ENCODE measurements at regions not wholly inside any gene's neighbourhood (a gene's known extent, or its start where the extent isn't known, plus 50 kb on each side); places are given as distances from the start of the nearest gene placed in this dataset.
"Not testable (repeated sequence)": the region's sequence is repeated elsewhere in the genome, so short reads cannot be mapped to it uniquely, and the experiment has no call there.

- H3K27ac ChIP-seq (ENCODE audit: low read depth, low read length) = no peak overlapping the region
- H3K27me3 ChIP-seq (ENCODE audit: control insufficient read depth, insufficient read depth, low read length, poor library complexity, severe bottlenecking) = no peaks in the 10 kb centered on the region
- no peak overlapping the region for H3K4me3 Mint-ChIP-seq
- no peaks in the 10 kb centered on the region for H3K36me3 Mint-ChIP-seq (ENCODE audit: low read depth)
- DNase-seq = no peak
- no peak overlapping the region for H3K4me3 ChIP-seq (ENCODE audit: low read length)
- H3K4me1 ChIP-seq (ENCODE audit: control insufficient read depth, insufficient read depth, low read length) = no peaks in the 10 kb centered on the region
- H3K9me3 ChIP-seq (ENCODE audit: control insufficient read depth, low read length) = no peaks in the 10 kb centered on the region
- H3K4me1 Mint-ChIP-seq = peaks cover 9% of the 10 kb centered on the region
- H3K27me3 Mint-ChIP-seq (ENCODE audit: insufficient read depth) = no peaks in the 10 kb centered on the region
- no peak for TF ChIP-seq CTCF (conservative IDR thresholded peaks at IDR 0.05)
- no peaks in the 10 kb centered on the region for H3K36me3 ChIP-seq (ENCODE audit: control insufficient read depth, insufficient read depth, low read length)
- 89 to 97% methylated on average over 3 to 9 of the region's 9 CpGs for WGBS, 2 experiments (ENCODE audit: insufficient coverage in 1 of 2, insufficient read length in 1 of 2)
- H3K9me3 Mint-ChIP-seq = no peaks in the 10 kb centered on the region
- no peak overlapping the region for H3K27ac Mint-ChIP-seq
- no peak overlapping the region for H3K9ac ChIP-seq (ENCODE audit: extremely low read depth, low read length, poor library complexity, severe bottlenecking)
Measured at GRCh38 chr7:32659853-32660252, 164.6 kb downstream of the AVL9 start.

DNA sequence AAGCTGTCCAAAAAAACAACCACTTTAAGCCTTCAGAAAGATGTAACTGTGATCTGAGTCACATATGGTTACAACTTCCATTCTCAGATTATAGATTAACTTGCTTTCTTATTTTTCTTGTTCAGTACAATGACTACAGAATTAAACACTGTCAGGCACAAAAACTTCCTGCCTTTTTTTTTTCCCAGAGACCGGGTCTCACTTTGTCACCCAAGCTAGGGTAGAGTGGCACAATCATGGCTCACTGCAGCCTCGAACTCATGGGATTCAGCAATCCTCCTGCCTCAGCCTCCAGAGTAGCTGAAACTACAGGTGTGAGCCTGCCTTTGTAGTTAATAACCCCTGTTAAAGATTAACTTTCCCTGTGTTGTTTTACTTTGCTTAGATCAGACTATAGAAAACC, 163.2 kb downstream of the AVL9 start:
- no peak for DNase-seq
- Histone ChIP-seq H3K27me3 (ENCODE audit: control insufficient read depth, insufficient read depth, low read length, poor library complexity, severe bottlenecking) (no peaks in the 10 kb centered on the region), H3K9ac (ENCODE audit: extremely low read depth, low read length, poor library complexity, severe bottlenecking) (no peak overlapping the region), H3K9me3 (ENCODE audit: control insufficient read depth, low read length) (no peaks in the 10 kb centered on the region), H3K27ac (ENCODE audit: low read depth, low read length) (no peak overlapping the region), H3K36me3 (ENCODE audit: control insufficient read depth, insufficient read depth, low read length) (no peaks in the 10 kb centered on the region), H3K4me3 (ENCODE audit: low read length) (no peak overlapping the region), H3K4me1 (ENCODE audit: control insufficient read depth, insufficient read depth, low read length) (no peaks in the 10 kb centered on the region)
- no peak overlapping the region for H3K27ac Mint-ChIP-seq
- H3K9me3 Mint-ChIP-seq = no peaks in the 10 kb centered on the region
- no peaks in the 10 kb centered on the region for H3K27me3 Mint-ChIP-seq (ENCODE audit: insufficient read depth)
- 86 to 100% methylated on average over 2 of the region's 2 CpGs for WGBS, 2 experiments (ENCODE audit: insufficient coverage in 1 of 2, insufficient read length in 1 of 2)
- no peak overlapping the region for H3K4me3 Mint-ChIP-seq
- no peaks in the 10 kb centered on the region for H3K36me3 Mint-ChIP-seq (ENCODE audit: low read depth)
- no peak for TF ChIP-seq CTCF (conservative IDR thresholded peaks at IDR 0.05)
- H3K4me1 Mint-ChIP-seq = peaks cover 7% of the 10 kb centered on the region

DNA sequence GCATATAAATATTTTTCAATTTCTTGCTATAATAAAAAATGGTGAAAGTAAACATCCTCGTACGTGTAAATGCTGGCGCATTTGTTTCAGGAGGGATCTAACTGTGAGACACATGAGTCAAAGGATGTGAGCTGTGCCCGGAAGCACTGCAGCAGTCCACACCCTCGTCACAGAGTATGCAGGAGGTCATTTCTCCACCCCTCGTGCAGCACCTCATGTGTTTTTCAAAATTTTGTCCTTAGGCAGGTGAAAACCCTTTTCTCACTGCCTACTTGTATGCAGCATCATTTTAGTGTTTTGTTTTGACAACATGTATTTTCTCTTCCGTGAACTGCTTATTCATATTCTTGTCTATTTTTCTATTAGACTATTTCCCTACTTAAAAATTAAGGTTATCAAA, 162.7 kb downstream of the AVL9 start:
- no peak for TF ChIP-seq CTCF (conservative IDR thresholded peaks at IDR 0.05)
- Histone ChIP-seq H3K9me3 (ENCODE audit: control insufficient read depth, low read length) (no peaks in the 10 kb centered on the region), H3K9ac (ENCODE audit: extremely low read depth, low read length, poor library complexity, severe bottlenecking) (no peak overlapping the region), H3K27ac (ENCODE audit: low read depth, low read length) (no peak overlapping the region), H3K4me1 (ENCODE audit: control insufficient read depth, insufficient read depth, low read length) (no peaks in the 10 kb centered on the region), H3K4me3 (ENCODE audit: low read length) (no peak overlapping the region), H3K36me3 (ENCODE audit: control insufficient read depth, insufficient read depth, low read length) (no peaks in the 10 kb centered on the region), H3K27me3 (ENCODE audit: control insufficient read depth, insufficient read depth, low read length, poor library complexity, severe bottlenecking) (no peaks in the 10 kb centered on the region)
- peaks cover 5% of the 10 kb centered on the region for H3K4me1 Mint-ChIP-seq
- H3K36me3 Mint-ChIP-seq (ENCODE audit: low read depth) = no peaks in the 10 kb centered on the region
- H3K27me3 Mint-ChIP-seq (ENCODE audit: insufficient read depth) = no peaks in the 10 kb centered on the region
- H3K27ac Mint-ChIP-seq = no peak overlapping the region
- H3K4me3 Mint-ChIP-seq = no peak overlapping the region
- no peaks in the 10 kb centered on the region for H3K9me3 Mint-ChIP-seq
- 70 to 88% methylated on average over 3 to 7 of the region's 7 CpGs for WGBS, 2 experiments (ENCODE audit: insufficient coverage in 1 of 2, insufficient read length in 1 of 2)
- no peak for DNase-seq

GRCh38 chr7:32654549-32654948, 159.3 kb downstream of the AVL9 start:
- not testable (repeated sequence) for H3K9ac ChIP-seq (ENCODE audit: extremely low read depth, low read length, poor library complexity, severe bottlenecking); H3K36me3 Mint-ChIP-seq (ENCODE audit: low read depth); H3K4me3 Mint-ChIP-seq; DNase-seq; H3K4me3 ChIP-seq (ENCODE audit: low read length); H3K36me3 ChIP-seq (ENCODE audit: control insufficient read depth, insufficient read depth, low read length); H3K27ac ChIP-seq (ENCODE audit: low read depth, low read length); H3K27me3 ChIP-seq (ENCODE audit: control insufficient read depth, insufficient read depth, low read length, poor library complexity, severe bottlenecking); H3K4me1 Mint-ChIP-seq; H3K4me1 ChIP-seq (ENCODE audit: control insufficient read depth, insufficient read depth, low read length); H3K9me3 Mint-ChIP-seq; H3K27ac Mint-ChIP-seq; H3K9me3 ChIP-seq (ENCODE audit: control insufficient read depth, low read length); H3K27me3 Mint-ChIP-seq (ENCODE audit: insufficient read depth)
- no CpG with 5 or more reads among the region's 1 CpG for WGBS, 2 experiments (ENCODE audit: insufficient coverage in 1 of 2, insufficient read length in 1 of 2)

- not testable (repeated sequence) for H3K27ac ChIP-seq (ENCODE audit: low read depth, low read length); H3K27ac Mint-ChIP-seq; H3K4me3 ChIP-seq (ENCODE audit: low read length); H3K4me1 ChIP-seq (ENCODE audit: control insufficient read depth, insufficient read depth, low read length); H3K27me3 Mint-ChIP-seq (ENCODE audit: insufficient read depth); DNase-seq; H3K9me3 Mint-ChIP-seq; H3K36me3 Mint-ChIP-seq (ENCODE audit: low read depth); H3K9ac ChIP-seq (ENCODE audit: extremely low read depth, low read length, poor library complexity, severe bottlenecking); H3K27me3 ChIP-seq (ENCODE audit: control insufficient read depth, insufficient read depth, low read length, poor library complexity, severe bottlenecking); H3K4me3 Mint-ChIP-seq; H3K36me3 ChIP-seq (ENCODE audit: control insufficient read depth, insufficient read depth, low read length); H3K4me1 Mint-ChIP-seq; H3K9me3 ChIP-seq (ENCODE audit: control insufficient read depth, low read length)
- WGBS, 2 experiments (ENCODE audit: insufficient coverage in 1 of 2, insufficient read length in 1 of 2) = 80 to 89% methylated on average over 1 of the region's 1 CpG
Measured at GRCh38 chr7:32650356-32650755, 155.1 kb downstream of the AVL9 start.
